PC-3 (cell line): ENCODE measurements at regions not wholly inside any gene's neighbourhood (a gene's known extent, or its start where the extent isn't known, plus 50 kb on each side); places are given as distances from the start of the nearest gene placed in this dataset.

ENCODE experiments used
- ATAC-seq: fragments of 200-7000 bp; cut with Tn5 transposase; 2 replicates; pipeline ENCODE4 v1.9.1; 2020; ENCODE audit warnings: mild to moderate bottlenecking, moderate library complexity
- BruUV-seq: library from RNA; stranded (reverse); fragments of 400-500 nt; replicated peaks from 2 replicates; lab custom pipeline; 2021; lab: Mats Ljungman, UMichigan
- CTCF ChIA-PET: fragments of 300-600 bp; sonication (Branson Sonifier 250); formaldehyde crosslinking; loops from one replicate; lab custom pipeline; 2022; ENCODE audit warnings: antibody characterized with exemption; lab: Charles Lee
- POLR2A ChIA-PET: fragments of 300-600 bp; sonication (Branson Sonifier 250); formaldehyde crosslinking; loops from one replicate; lab custom pipeline; 2022; ENCODE audit warnings: antibody characterized with exemption; ENCODE audit not compliant: unreplicated experiment; lab: Charles Lee
- DNase-seq: peaks from one replicate; pipeline ENCODE4 v3.0.0-alpha.2; 2015
- H2AFZ ChIP-seq: fragments of 300-600 bp; sonication (generic); 2 replicates; pipeline ENCODE4 v1.6.0; 2016; ENCODE audit warnings: antibody characterized with exemption, low read length
- H3F3A ChIP-seq: fragments of 300-600 bp; sonication (generic); one replicate; pipeline ENCODE4 v1.6.0; 2017; ENCODE audit warnings: antibody characterized with exemption, low read length, control low read depth, mild to moderate bottlenecking; ENCODE audit not compliant: unreplicated experiment
- H3K27ac ChIP-seq: fragments of 300-600 bp; sonication (generic); 2 replicates; pipeline ENCODE4 v1.5.1; 2016; ENCODE audit warnings: mild to moderate bottlenecking, low read length
- H3K27me3 ChIP-seq: fragments of 300-600 bp; sonication (generic); 2 replicates; pipeline ENCODE4 v1.6.1; 2016; ENCODE audit warnings: low read length, mixed read lengths
- H3K36me3 ChIP-seq: fragments of 300-600 bp; sonication (generic); 2 replicates; pipeline ENCODE4 v1.6.1; 2016; ENCODE audit warnings: low read depth, mixed run types, low read length, mixed read lengths
- H3K4me1 ChIP-seq: fragments of 300-600 bp; sonication (generic); 2 replicates; pipeline ENCODE4 v1.5.1; 2016; ENCODE audit warnings: low read length; ENCODE audit not compliant: insufficient read depth
- H3K4me2 ChIP-seq: fragments of 300-600 bp; sonication (generic); 2 replicates; pipeline ENCODE4 v1.6.0; 2016; ENCODE audit warnings: low read length
- H3K4me3 ChIP-seq: fragments of 300-600 bp; sonication (generic); 2 replicates; pipeline ENCODE4 v1.5.1; 2016; ENCODE audit warnings: mild to moderate bottlenecking, low read length, mixed read lengths
- H3K79me2 ChIP-seq: fragments of 300-600 bp; sonication (generic); 2 replicates; pipeline ENCODE4 v1.6.1; 2017; ENCODE audit warnings: low read length, mixed read lengths
- H3K9ac ChIP-seq: fragments of 300-600 bp; sonication (generic); 2 replicates; pipeline ENCODE4 v1.6.0; 2016; ENCODE audit warnings: mild to moderate bottlenecking, low read length
- H3K9me2 ChIP-seq: fragments of 300-600 bp; sonication (generic); replicated peaks from 2 replicates; pipeline ENCODE4 v1.6.1; 2016; ENCODE audit warnings: mixed run types, low read length, mixed read lengths
- H3K9me3 ChIP-seq: fragments of 300-600 bp; sonication (generic); 2 replicates; pipeline ENCODE4 v1.6.1; 2016; ENCODE audit warnings: low read length, mixed read lengths
- H4K20me1 ChIP-seq: fragments of 300-600 bp; sonication (generic); 2 replicates; pipeline ENCODE4 v1.6.1; 2016; ENCODE audit warnings: low read length, mixed read lengths
- EZH2 ChIP-seq: fragments of 300-600 bp; sonication (generic); IDR thresholded peaks from one replicate; pipeline ENCODE4 v1.6.1; 2017; ENCODE audit warnings: antibody characterized with exemption, mild to moderate bottlenecking, low read length; ENCODE audit not compliant: unreplicated experiment
- EZH2phosphoT487 ChIP-seq: fragments of 300-600 bp; sonication (generic); IDR thresholded peaks from 2 replicates; pipeline ENCODE4 v1.6.1; 2018; ENCODE audit warnings: mild to moderate bottlenecking, antibody characterized with exemption, low read length, borderline replicate concordance
- intact Hi-C: fragments of 100-400 bp; cut with micrococcal nuclease; formaldehyde crosslinking; loops from 2 replicates; pipeline ENCODE4 v1.9.0; 2023
- TF ChIP-seq, protein P1 (sequence below): fragments of 300-600 bp; sonication (generic); conservative IDR thresholded peaks from 2 replicates; pipeline ENCODE4 v1.5.1; 2017; ENCODE audit warnings: antibody characterized with exemption, low read depth, mild to moderate bottlenecking, low read length

GRCh38 chr9:30015073-30015472, 2369.4 kb upstream of the ACO1 start:
- H2AFZ ChIP-seq = no peak overlapping the region
- ChIA-PET CTCF (no interaction called here), POLR2A (no interaction called here)
- H3K9me3 ChIP-seq = no peaks in the 10 kb centered on the region
- no peaks in the 10 kb centered on the region for H3K36me3 ChIP-seq
- no peak overlapping the region for H3K4me3 ChIP-seq
- no peaks in the 10 kb centered on the region for H3K79me2 ChIP-seq
- no peaks in the 10 kb centered on the region for H3K4me1 ChIP-seq
- intact Hi-C loops = no loop called here
- no peaks in the 10 kb centered on the region for H4K20me1 ChIP-seq
- no peaks in the 10 kb centered on the region for H3K9me2 ChIP-seq
- no peak overlapping the region for H3K4me2 ChIP-seq
- no peak overlapping the region for H3K27ac ChIP-seq
- no peaks in the 10 kb centered on the region for H3F3A ChIP-seq
- BruUV-seq = no TSS peak
- ATAC-seq (peak; percentile 48; the same call in 1 of the 2 replicates), DNase-seq (no peak)
- no peak overlapping the region for H3K9ac ChIP-seq
- TF ChIP-seq EZH2phosphoT487 (no peak), EZH2 (no peak)
- TF ChIP-seq, protein P1, sequence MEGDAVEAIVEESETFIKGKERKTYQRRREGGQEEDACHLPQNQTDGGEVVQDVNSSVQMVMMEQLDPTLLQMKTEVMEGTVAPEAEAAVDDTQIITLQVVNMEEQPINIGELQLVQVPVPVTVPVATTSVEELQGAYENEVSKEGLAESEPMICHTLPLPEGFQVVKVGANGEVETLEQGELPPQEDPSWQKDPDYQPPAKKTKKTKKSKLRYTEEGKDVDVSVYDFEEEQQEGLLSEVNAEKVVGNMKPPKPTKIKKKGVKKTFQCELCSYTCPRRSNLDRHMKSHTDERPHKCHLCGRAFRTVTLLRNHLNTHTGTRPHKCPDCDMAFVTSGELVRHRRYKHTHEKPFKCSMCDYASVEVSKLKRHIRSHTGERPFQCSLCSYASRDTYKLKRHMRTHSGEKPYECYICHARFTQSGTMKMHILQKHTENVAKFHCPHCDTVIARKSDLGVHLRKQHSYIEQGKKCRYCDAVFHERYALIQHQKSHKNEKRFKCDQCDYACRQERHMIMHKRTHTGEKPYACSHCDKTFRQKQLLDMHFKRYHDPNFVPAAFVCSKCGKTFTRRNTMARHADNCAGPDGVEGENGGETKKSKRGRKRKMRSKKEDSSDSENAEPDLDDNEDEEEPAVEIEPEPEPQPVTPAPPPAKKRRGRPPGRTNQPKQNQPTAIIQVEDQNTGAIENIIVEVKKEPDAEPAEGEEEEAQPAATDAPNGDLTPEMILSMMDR = no peak
- no peaks in the 10 kb centered on the region for H3K27me3 ChIP-seq

DNA sequence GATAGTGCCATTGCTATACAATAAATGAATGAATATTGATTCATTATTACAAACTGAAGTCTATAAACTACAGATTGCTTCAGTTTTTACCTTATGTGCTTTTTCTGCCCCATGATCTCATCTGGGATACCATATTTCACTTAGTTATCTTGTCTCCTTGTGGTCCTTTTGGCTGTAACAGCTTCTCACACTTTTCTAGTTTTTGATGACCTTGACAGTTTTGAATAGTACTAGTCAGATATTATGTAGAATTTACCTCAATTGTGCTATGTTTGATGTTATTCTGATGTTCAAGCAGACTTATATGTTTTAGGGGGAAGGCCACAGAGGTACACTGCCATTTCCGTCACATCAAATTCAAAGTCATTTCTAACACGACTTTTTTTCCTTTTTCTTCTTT, 2364.3 kb upstream of the ACO1 start:
- ATAC-seq = no peak
- H2AFZ ChIP-seq = no peak overlapping the region
- no peak overlapping the region for H3K4me3 ChIP-seq
- no peak for TF ChIP-seq EZH2phosphoT487
- TF ChIP-seq, protein P1 = no peak
- TF ChIP-seq EZH2 = no peak
- intact Hi-C loops = no loop called here
- no peaks in the 10 kb centered on the region for H4K20me1 ChIP-seq
- H3K9ac ChIP-seq = no peak overlapping the region
- H3K27ac ChIP-seq = no peak overlapping the region
- no peaks in the 10 kb centered on the region for H3K79me2 ChIP-seq
- POLR2A ChIA-PET = no interaction called here
- no peaks in the 10 kb centered on the region for H3K4me1 ChIP-seq
- no peak overlapping the region for H3K4me2 ChIP-seq
- no peaks in the 10 kb centered on the region for H3F3A ChIP-seq
- DNase-seq = no peak
- BruUV-seq = no TSS peak
- no peaks in the 10 kb centered on the region for H3K36me3 ChIP-seq
- H3K9me3 ChIP-seq = no peaks in the 10 kb centered on the region
- H3K27me3 ChIP-seq = no peaks in the 10 kb centered on the region
- CTCF ChIA-PET = no interaction called here
- no peaks in the 10 kb centered on the region for H3K9me2 ChIP-seq

DNA sequence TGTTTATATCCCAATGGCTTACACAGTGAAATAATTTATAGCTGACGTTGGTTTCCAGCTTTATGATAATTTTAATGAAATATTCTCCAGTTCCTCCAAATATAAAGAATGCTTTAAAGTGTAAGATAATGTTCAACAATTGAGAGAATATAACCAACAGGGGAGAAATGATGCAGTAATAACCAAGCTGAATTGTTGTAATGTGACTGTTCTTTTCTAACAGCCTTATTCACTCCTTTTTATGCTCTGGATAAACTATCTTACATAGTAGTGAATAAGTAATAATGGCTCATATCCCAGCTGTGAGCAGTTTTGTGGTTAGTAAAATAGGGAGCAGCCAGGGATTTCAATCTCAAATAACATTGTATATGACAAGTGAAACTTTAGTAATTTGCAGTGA, 2348.7 kb upstream of the ACO1 start:
- Histone ChIP-seq H2AFZ (no peak overlapping the region), H3K4me2 (no peak overlapping the region), H3K27ac (no peak overlapping the region), H3K9me3 (no peaks in the 10 kb centered on the region), H3K27me3 (0 out of 2 replicates have a peak, but pooled peaks cover 4% of the 10 kb centered on the region), H3F3A (no peaks in the 10 kb centered on the region), H3K79me2 (no peaks in the 10 kb centered on the region), H4K20me1 (no peaks in the 10 kb centered on the region), H3K4me3 (no peak overlapping the region), H3K36me3 (no peaks in the 10 kb centered on the region), H3K9me2 (no peaks in the 10 kb centered on the region), H3K9ac (no peak overlapping the region), H3K4me1 (no peaks in the 10 kb centered on the region)
- BruUV-seq = no TSS peak
- DNase-seq (no peak), ATAC-seq (no peak)
- intact Hi-C loops = no loop called here
- TF ChIP-seq EZH2 (no peak), EZH2phosphoT487 (no peak)
- TF ChIP-seq, protein P1 = no peak
- ChIA-PET CTCF (no interaction called here), POLR2A (no interaction called here)
